WERI-Rb-1 (cell line): ENCODE measurements at regions not wholly inside any gene's neighbourhood (a gene's known extent, or its start where the extent isn't known, plus 50 kb on each side); places are given as distances from the start of the nearest gene placed in this dataset.

Source experiments
- DNase-seq: peaks from one replicate; pipeline ENCODE4 v3.0.0-alpha.2; 2020
- H3K27ac ChIP-seq: fragments of 250-450 bp; sonication (Bioruptor Pico); 2 replicates; pipeline ENCODE4 v1.5.1; 2020; ENCODE audit warnings: mild to moderate bottlenecking, moderate library complexity
- H3K27me3 ChIP-seq: fragments of 250-450 bp; sonication (Bioruptor Pico); 2 replicates; pipeline ENCODE4 v1.5.1; 2021; ENCODE audit warnings: mild to moderate bottlenecking, low read depth, moderate library complexity; ENCODE audit not compliant: insufficient read depth, severe bottlenecking
- H3K36me3 ChIP-seq: fragments of 250-450 bp; sonication (Bioruptor Pico); 2 replicates; pipeline ENCODE4 v1.5.1; 2020; ENCODE audit warnings: mild to moderate bottlenecking, moderate library complexity
- H3K4me3 ChIP-seq: 2 replicates; pipeline ENCODE4 v1.5.1; 2011; ENCODE audit warnings: low read depth, mild to moderate bottlenecking, control low read depth, low read length
- H3K9me3 ChIP-seq: fragments of 250-450 bp; sonication (Bioruptor Pico); 2 replicates; pipeline ENCODE4 v1.5.1; 2021; ENCODE audit warnings: mild to moderate bottlenecking, moderate library complexity; ENCODE audit not compliant: severe bottlenecking
- TF ChIP-seq, protein P1 (sequence below): IDR thresholded peaks from 2 replicates; pipeline ENCODE4 v1.5.1; 2011; ENCODE audit warnings: low read depth, mild to moderate bottlenecking, control low read depth, inconsistent platforms, low read length

DNA sequence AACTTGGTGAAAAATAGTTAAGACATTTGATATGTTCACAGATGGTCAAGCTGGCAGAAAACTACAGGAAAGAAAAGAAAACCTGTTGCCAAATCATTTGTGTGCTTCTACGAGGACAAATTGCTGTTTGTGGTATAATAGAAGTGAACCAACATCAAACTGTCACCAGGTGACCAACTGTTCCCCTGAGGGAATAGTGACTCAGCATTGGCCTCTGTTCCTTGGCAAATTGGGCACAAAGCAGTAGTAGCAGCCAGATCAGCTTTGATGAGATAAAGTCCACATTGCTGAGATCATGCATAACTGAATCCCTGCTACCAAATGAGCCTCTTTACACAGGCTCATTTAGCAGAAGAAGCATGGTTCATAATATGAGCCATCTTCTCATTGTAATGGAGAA, 103.5 kb downstream of the POSTN start:
- H3K4me3 ChIP-seq, result no peak overlapping the region
- H3K9me3 ChIP-seq, result no peaks in the 10 kb centered on the region
- no peak overlapping the region for H3K27ac ChIP-seq
- TF ChIP-seq, protein P1, sequence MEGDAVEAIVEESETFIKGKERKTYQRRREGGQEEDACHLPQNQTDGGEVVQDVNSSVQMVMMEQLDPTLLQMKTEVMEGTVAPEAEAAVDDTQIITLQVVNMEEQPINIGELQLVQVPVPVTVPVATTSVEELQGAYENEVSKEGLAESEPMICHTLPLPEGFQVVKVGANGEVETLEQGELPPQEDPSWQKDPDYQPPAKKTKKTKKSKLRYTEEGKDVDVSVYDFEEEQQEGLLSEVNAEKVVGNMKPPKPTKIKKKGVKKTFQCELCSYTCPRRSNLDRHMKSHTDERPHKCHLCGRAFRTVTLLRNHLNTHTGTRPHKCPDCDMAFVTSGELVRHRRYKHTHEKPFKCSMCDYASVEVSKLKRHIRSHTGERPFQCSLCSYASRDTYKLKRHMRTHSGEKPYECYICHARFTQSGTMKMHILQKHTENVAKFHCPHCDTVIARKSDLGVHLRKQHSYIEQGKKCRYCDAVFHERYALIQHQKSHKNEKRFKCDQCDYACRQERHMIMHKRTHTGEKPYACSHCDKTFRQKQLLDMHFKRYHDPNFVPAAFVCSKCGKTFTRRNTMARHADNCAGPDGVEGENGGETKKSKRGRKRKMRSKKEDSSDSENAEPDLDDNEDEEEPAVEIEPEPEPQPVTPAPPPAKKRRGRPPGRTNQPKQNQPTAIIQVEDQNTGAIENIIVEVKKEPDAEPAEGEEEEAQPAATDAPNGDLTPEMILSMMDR, result no peak
- H3K36me3 ChIP-seq, result no peaks in the 10 kb centered on the region
- H3K27me3 ChIP-seq, result no peaks in the 10 kb centered on the region
- no peak for DNase-seq

DNA sequence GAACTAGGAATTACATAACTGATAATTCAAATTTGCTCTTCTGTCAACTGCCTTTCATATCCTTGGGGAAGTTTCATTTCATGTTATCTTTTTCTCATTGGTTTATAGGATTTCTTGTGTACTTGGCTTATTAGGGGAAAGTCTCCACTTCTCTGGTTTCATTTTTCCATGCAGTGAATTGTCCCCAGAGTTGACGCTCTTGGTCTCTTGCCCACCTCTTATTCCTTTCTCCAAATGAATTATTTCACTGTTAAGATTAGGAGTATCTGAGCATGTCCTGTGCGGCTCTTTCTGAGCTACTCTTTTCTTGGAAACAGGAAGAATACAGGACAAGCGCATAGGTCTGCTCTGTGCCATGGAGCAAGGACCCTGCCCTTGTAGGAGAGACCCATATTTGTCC, 104.8 kb downstream of the POSTN start:
- no peaks in the 10 kb centered on the region for H3K36me3 ChIP-seq
- no peak for DNase-seq
- no peak overlapping the region for H3K4me3 ChIP-seq
- H3K9me3 ChIP-seq, result no peaks in the 10 kb centered on the region
- TF ChIP-seq, protein P1, result no peak
- no peaks in the 10 kb centered on the region for H3K27me3 ChIP-seq
- no peak overlapping the region for H3K27ac ChIP-seq

DNA sequence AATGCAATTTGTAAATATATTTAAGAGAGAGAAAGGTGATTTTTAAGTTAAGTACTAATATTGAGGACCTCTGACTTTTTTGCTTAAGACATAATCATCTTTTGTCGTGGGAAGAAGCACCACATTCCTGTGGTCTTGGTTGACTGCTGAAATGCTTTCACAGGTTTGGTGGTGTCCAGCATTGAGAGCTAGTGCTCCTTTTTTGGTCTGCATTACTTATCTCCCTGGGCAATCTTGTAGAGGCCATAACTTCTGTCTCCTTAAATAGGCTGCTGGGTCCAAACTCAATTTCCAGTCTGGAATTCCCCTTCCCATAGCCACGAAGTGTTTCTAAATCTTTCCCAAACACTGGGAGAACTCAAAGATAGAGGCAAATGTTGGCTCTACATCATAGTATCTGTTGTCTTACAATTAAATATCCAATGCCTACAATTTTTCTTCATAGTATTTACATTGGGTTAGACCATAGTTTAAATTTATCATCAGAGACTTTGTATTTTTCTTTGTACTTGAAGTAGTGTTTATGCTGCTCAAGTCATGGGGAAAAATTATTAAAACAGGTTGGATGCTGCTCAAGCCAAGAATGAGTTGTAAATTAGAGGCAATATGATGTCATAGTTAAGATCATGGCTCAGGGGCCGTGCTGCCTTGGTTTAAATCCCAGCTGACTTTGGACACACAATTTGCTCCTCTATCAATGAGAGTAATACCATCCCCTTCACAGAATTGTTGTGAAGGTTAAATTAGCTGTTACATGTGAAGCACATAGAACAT, 105.6 kb downstream of the POSTN start:
- TF ChIP-seq, protein P1, result no peak
- no peak overlapping the region for H3K27ac ChIP-seq
- H3K4me3 ChIP-seq, result no peak overlapping the region
- H3K9me3 ChIP-seq, result no peaks in the 10 kb centered on the region
- no peaks in the 10 kb centered on the region for H3K36me3 ChIP-seq
- no peak for DNase-seq
- H3K27me3 ChIP-seq, result no peaks in the 10 kb centered on the region

DNA sequence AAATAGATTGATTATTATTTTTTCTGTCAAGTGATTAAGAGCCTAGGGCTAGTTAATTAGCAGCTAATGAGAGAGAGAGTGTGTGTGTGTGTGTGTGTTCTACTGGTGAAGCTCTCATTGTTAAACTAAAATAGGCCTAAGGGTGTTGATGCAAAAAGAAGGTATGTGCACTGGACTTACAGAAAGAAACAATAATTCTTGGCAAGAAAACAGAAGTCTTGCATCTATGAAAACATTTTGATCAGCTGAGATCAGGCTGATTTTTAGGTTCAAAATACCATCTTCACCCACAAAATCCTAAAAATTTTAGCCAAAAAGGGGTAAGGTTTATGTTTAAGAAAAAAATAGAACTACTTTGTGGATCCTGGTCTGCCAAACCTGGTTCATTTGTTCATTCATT, 106.5 kb downstream of the POSTN start:
- no peaks in the 10 kb centered on the region for H3K36me3 ChIP-seq
- H3K27ac ChIP-seq, result no peak overlapping the region
- H3K27me3 ChIP-seq, result no peaks in the 10 kb centered on the region
- TF ChIP-seq, protein P1, result no peak
- H3K9me3 ChIP-seq, result no peaks in the 10 kb centered on the region
- H3K4me3 ChIP-seq, result no peak overlapping the region
- DNase-seq, result no peak

DNA sequence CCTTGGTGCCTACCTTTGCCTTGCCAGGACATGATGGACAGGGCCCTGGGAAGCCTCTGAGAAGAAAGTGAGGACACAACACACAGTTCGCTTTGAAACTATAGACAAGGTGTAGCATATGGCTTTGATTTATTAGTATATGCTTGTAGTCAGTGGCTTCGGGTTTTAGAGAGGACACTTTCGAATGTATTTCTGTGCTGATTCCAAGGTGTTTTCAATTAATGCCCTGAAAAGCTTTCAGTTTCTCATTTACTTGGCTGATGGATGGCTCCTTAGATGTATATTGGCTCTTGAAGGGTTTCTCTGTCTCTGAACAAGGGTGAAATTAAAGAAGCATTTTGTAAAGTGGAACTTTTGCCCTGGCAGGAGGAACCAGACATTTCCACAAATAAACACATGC, 106.9 kb downstream of the POSTN start:
- TF ChIP-seq, protein P1, result no peak
- no peak overlapping the region for H3K27ac ChIP-seq
- H3K36me3 ChIP-seq, result no peaks in the 10 kb centered on the region
- no peak overlapping the region for H3K4me3 ChIP-seq
- H3K9me3 ChIP-seq, result no peaks in the 10 kb centered on the region
- DNase-seq, result no peak
- H3K27me3 ChIP-seq, result no peaks in the 10 kb centered on the region
